NCI-H1417 (cell line): ENCODE measurements at regions not wholly inside any gene's neighbourhood (a gene's known extent, or its start where the extent isn't known, plus 50 kb on each side); places are given as distances from the start of the nearest gene placed in this dataset.

Experiments used
- DNase-seq, 3 experiments: peaks; one replicate each; lab custom pipeline; 2025; lab: John Stamatoyannopoulos, UW

DNA sequence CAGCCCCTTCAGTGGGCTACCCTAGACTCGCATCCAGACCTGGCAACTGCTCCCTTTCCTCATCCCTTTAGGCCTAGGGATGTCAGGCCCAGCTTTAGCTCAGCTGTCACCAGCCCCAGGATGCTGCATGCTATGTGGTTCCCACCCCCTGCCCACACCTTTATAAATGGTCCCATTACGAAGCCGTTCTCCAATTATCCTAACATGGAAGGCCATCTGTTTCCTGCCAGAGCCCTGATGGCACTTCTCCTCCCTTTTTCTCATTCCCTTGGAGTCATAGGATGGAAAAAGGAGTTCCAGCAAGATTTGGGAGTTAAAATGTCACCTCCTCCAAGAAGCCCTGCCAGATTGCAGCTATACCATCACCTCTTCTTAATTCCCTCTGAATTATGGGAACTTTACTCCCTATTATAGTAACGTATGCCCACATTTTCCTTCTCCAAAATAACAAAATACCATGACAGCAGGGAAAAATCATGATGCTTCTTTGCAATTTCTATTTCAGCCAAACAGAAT lies 205.0 kb upstream of the GRIK3 start:
- DNase-seq = peak in 2 of 3 experiments; percentile 48 to 57

DNA sequence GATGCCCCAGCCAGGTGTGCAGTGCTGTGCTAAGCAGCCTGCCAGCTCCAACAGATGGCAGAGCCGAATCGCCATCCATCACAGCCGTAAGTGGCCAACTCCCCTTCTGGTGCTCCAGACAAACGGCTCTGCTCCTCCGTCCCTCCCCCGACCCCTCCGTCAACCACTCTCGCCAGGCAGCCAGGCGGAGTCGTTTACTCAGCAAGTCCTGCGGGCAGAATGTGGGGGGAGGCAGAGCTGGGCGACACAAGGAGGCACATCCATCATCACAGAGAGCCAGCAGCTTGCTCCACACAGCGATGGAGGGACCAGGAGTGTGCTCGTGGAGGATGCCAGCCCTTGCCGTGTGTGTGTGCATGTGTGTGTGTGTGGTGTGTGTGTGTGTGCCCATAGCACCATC lies 206.6 kb upstream of the GRIK3 start:
- DNase-seq = peak; percentile 89 to 98 (median 94)

DNA sequence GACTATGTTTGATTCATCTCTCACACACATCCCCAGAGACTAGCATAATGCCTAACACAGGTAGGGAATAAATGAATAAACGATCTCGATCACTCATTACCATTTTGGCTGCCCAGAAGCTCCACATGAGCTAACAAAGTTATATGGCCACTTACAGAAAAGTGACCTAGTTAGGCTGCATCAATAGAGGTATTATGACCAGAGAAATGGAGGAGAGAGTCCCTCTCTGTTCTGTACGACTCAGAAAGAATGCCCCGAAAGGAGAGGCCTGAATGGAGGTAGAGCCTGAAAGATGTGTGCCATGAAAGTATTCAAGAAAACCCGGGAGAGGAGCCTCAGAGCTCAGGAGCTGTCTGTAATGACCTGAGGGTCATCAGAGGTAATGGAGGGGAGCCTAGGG lies 208.2 kb upstream of the GRIK3 start:
- no peak for DNase-seq

- peak in 2 of 3 experiments; percentile 25 to 58 for DNase-seq
Observed at GRCh38 chr1:37243368-37244082, 209.2 kb upstream of the GRIK3 start.

GRCh38 chr1:37244083-37244480 lies 209.8 kb upstream of the GRIK3 start:
- DNase-seq = no peak

DNA sequence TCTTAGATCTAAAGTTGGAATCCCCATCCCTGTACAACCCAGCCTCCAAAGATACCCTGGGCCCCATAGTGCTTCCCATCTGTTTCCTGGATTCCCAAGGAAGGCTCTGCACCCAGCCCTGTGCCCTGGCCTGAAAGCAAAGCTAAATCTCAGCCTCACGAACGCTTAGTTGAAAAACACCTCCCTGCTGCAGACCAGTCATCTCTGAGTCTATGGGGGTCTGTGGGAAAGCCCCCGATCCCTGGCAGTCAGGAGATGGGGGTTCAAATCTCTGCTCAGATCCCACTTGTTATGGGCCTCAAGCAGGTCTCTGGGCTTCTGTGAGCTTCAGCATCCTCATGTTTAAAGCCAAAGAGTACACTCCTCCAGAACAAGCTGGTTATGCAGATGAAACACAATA lies 210.5 kb upstream of the GRIK3 start:
- DNase-seq = no peak

DNA sequence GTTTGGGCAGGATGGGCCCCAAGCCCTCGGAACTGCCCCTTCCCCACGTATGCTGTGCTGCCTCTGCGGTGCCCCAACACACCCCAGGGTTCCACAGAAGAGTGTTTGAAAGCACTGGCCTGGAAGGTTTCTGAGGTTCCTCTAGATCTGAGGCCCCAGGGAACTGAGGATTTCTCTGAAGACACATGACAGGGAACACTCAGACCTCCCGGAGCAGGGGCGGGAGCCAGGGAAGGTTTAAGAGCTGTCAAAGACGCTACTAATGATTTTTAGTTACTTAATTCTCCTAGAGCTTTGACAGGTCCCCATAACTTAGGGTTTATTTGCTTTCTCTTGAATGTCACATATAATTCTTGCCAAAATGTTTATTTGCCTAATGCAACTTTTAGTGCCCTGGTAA lies 212.3 kb upstream of the GRIK3 start:
- DNase-seq = peak in 2 of 3 experiments; percentile 84 to 98

DNA sequence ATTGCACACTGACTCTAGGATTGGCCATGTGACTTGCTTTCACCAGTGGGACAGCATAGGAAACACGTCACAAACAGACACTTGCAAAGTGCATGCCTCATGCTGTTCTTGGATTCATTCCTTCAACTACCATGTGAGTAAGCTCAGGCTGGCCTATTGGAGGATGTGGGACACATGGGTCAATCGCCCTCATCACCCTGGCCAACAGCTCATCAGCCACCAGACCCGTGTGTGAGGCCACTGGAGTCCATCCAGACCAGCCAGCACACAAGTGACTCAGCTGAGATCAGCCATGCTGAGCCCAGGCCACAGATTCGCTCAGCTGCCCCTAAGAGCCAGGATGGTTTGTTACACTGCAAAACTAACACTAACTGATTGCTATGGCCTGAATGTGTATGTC lies 216.1 kb upstream of the GRIK3 start:
- no peak for DNase-seq

DNA sequence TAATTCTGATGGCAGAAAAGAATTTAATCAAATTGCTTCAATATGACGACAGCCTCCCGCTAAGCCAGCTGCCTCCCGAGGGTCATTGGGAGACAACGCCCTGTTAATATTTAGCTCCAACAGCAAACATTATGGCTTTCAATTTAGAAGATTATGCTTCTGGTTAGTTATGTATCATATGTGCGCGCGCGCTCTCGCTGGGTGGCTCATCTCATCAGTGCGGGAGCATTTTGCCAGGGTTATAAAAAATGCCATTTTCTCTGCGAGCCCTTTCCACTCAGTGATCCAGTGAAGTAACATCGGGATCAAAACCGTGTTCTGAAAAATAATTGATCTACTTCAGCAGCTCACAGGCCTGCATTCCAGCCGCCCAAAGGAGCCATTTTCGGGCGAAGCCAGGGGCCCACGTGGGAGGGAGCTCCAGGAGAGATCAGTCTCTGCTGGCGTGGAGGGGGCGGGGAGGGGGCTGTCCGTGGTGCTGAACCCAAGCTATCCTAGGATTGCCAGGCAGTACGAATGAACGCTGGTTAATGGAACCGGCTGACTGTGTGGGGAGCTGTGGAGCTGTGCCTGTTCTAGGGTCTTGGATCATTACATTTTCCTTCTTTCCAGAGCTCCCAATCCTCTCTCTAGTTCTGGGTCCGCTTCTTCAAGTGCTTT lies 219.1 kb upstream of the ZC3H12A start:
- peak in 2 of 3 experiments; percentile 84 to 88 for DNase-seq

- DNase-seq = peak in 1 of 3 experiments; percentile 60
Observed at GRCh38 chr1:37255868-37256267, 218.5 kb upstream of the ZC3H12A start.

DNA sequence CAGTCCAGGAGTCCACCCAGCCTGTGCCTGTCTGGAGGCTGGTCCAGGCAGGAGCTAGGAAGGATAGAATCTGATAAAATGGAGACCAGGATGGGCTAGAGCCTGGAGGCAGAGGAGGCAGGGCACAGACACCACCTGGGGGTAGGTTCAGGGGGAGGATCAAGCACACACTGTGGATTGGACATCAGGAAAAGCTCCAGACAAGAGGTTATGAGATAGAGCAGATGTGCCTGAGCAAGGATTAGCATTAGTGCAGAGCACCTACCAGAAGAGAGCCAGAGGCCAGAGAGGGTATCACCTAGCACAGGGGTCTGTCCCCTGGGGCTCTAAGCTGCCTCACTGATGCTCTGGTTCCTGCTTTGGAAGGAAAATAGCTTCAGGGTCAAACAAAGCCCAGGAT lies 216.7 kb upstream of the ZC3H12A start:
- DNase-seq = peak in 1 of 3 experiments; percentile 48

- peak in 2 of 3 experiments; percentile 40 to 70 for DNase-seq
Observed at GRCh38 chr1:37258068-37258467, 216.3 kb upstream of the ZC3H12A start.

DNA sequence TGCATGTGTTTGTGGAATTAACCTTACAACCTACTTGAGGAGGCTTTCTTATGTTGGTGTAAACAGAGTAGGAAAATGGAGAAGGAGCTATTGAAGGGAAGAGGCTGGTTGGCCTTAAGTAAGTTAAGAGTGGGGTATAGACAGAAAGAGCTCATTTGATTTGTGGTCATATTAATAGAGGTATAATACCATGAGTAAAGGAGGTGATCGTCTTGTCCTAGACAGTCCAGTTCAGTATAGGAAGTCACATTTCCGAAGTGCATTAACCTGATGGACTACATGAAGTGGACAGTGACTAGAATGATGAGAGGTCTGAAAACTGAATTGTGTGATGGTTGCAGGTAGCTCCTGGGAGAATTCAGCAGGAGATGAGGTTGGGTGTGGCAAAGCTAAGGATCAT lies 215.4 kb upstream of the ZC3H12A start:
- no peak for DNase-seq

DNA sequence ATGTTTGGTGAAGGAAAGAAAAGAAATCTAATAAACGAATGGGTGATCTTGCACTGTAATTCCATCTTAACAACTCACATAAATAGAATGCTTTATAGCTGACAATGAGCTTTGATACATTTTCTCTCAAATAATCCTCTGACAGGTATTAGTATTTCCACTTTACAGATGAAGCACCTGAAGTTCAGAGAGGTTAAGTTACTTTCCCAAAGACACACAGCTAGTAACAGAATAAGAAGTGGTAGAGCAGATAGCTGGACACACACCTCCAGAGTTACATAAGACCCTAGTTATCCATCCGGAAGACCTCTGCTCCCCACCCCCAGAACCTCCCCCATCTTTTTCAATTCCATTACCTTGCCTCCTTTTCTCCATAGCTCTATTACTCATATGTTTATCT lies 213.3 kb upstream of the ZC3H12A start:
- DNase-seq = no peak

DNA sequence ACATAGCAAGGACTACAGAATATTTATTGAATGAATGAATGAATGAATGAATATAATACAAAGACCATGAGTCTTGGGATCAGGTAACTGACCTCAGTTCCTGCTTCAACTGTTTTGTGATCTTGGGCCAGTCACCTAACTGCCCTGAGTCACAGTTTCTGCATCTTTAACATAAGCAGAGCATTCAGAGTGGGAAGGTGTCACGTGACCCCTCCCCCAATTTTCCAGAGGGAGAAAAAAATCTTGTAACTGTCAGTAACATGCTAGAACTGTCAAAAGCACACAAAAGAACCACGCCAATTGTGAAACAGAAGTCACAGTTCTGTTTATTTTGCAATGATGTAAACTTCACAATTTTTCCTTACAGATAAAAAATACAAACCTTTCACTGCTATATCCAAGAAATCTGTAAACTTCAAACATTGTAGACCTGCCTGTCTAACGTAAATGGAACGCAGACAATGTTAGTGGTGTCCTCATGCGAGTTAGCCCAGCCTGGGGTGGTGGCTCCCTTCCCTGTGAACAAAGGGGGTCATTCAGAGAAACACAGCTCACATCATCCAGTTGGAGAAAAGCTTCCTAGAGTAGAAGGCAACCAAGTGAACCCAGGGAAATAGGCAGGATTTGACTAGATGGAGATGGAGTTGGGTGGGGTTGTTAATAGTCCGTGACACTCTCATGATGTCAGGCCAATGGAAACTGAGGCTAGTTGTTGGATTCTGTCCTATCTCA lies 211.8 kb upstream of the ZC3H12A start:
- no peak for DNase-seq

- DNase-seq = no peak
Observed at GRCh38 chr1:37265156-37265555, 209.2 kb upstream of the ZC3H12A start.

GRCh38 chr1:37265786-37266667 lies 208.4 kb upstream of the ZC3H12A start:
- DNase-seq = peak in 2 of 3 experiments; percentile 54 to 57

DNA sequence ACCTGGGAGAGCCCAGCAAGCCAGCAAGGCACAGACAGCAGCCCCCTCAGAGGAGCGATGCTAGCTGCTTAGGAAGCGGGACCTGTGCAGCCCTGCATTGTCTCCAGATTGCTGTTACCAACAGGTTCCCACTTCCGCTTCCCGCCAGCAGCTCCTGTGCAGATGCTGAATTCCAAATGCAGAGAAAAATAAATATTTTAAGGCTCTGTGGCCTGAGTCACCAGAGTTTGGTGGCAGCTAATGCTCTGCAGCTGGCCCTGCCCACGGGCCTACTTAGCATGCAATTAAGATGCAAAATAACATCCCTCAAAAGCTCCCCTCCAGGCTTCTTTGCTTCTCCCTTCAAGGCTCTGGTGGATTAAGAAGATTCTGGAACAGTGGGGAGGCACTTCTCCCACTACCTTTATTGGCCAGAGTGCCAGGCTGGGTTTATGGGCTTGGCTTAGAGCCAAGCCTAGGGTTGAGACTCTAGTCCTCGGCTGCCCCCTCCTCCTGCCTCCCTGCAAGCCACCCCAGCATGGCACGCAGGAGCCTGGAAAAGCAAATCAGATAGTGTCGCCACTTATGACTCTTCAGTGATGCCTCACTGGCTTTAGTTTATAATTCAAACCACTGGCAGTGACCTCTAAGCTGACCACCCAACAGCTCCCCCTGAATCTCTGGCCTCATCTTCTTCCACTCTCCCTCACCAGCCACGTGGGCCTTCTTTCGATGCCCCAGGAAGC lies 207.1 kb upstream of the ZC3H12A start:
- DNase-seq = peak; percentile 58 to 83 (median 78)

DNA sequence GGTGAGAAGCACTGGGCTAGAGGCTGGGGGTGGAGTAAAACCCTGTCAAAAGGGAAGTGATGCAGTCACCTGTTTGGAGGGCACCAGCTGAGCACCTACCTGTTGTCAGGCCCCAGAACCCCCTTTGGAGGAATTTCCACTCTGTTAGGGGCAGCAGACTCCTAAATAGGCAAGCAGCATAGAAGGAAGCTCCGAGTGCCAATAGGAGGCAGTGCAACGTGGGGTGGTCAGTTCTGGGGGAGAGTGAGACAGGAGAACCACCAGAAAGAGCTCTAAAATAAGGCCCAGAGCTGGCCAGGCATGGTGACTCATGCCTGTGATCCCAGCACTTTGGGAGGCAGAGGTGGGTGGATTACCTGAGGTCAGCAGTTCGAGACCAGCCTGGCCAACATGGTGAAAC lies 203.7 kb upstream of the ZC3H12A start:
- no peak for DNase-seq

- DNase-seq = no peak
Observed at GRCh38 chr1:37272626-37273025, 201.8 kb upstream of the ZC3H12A start.

DNA sequence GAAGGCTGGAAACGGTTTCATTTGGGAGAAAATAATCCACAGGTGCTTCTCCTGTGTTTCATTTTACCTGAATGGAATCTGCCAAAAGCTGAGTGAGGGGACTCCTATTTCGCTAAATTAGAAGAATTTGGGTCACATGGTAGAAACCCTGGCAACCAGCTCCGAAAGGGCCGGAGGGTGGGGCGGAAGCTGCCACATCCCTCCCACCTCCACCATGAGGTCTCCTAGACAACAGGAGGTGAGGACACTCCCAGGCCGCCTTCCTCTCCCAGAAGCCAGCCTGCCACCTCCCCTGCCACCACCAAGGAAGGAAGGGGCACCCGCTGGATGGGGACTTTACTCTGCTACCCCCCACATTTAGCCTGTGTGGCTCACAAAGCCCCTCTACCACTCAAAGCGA lies 199.9 kb upstream of the ZC3H12A start:
- DNase-seq = no peak
